CD4-positive, alpha-beta T cell treated with Interleukin-4 for 4 hours (primary cell): ENCODE measurements at regions not wholly inside any gene's neighbourhood (a gene's known extent, or its start where the extent isn't known, plus 50 kb on each side); places are given as distances from the start of the nearest gene placed in this dataset.
A peak's percentile ranks its signal among the peaks of the same experiment; 100 is the strongest.

ENCODE experiments used
- DNase-seq: peaks from one replicate; pipeline ENCODE4 v3.0.0-alpha.2; 2020

- no peak for DNase-seq
These were observed 51.7 kb upstream of the RCN1 start for GRCh38 chr11:32039149-32039548.

GRCh38 chr11:32034680-32035079, 56.2 kb upstream of the RCN1 start:
- no peak for DNase-seq

GRCh38 chr11:32034149-32034548, 56.7 kb upstream of the RCN1 start:
- DNase-seq, result no peak

GRCh38 chr11:32033491-32033890, 57.4 kb upstream of the RCN1 start:
- DNase-seq, result no peak

- no peak for DNase-seq
These were observed 57.8 kb upstream of the RCN1 start for GRCh38 chr11:32033067-32033466.

GRCh38 chr11:32032478-32032877, 58.4 kb upstream of the RCN1 start:
- no peak for DNase-seq

GRCh38 chr11:32032052-32032451, 58.8 kb upstream of the RCN1 start:
- DNase-seq, result no peak

GRCh38 chr11:32030875-32031503, 59.9 kb upstream of the RCN1 start:
- no peak for DNase-seq

- no peak for DNase-seq
These were observed 61.2 kb upstream of the RCN1 start for GRCh38 chr11:32029721-32030120.

GRCh38 chr11:32028201-32028600, 62.7 kb upstream of the RCN1 start:
- no peak for DNase-seq

GRCh38 chr11:32026766-32027165, 64.1 kb upstream of the RCN1 start:
- DNase-seq, result no peak

GRCh38 chr11:32024948-32025347, 65.9 kb upstream of the RCN1 start:
- DNase-seq, result no peak

- no peak for DNase-seq
These were observed 67.2 kb upstream of the RCN1 start for GRCh38 chr11:32023370-32024305.

- no peak for DNase-seq
These were observed 72.2 kb upstream of the RCN1 start for GRCh38 chr11:32018672-32019071.

GRCh38 chr11:32016111-32016510, 74.8 kb upstream of the RCN1 start:
- DNase-seq, result no peak

- DNase-seq, result no peak
These were observed 75.4 kb upstream of the RCN1 start for GRCh38 chr11:32015427-32015826.

- DNase-seq, result no peak
These were observed 77.3 kb upstream of the RCN1 start for GRCh38 chr11:32013603-32014002.

- DNase-seq, result no peak
These were observed 78.8 kb upstream of the RCN1 start for GRCh38 chr11:32012049-32012448.

GRCh38 chr11:32008880-32009551, 81.9 kb upstream of the RCN1 start:
- no peak for DNase-seq

GRCh38 chr11:32006799-32007388, 84.0 kb upstream of the RCN1 start:
- DNase-seq, result peak; percentile 42

- no peak for DNase-seq
These were observed 85.0 kb upstream of the RCN1 start for GRCh38 chr11:32005786-32006416.

GRCh38 chr11:32003335-32003734, 87.5 kb upstream of the RCN1 start:
- DNase-seq, result no peak

- DNase-seq, result no peak
These were observed 88.6 kb upstream of the RCN1 start for GRCh38 chr11:32002311-32002710.
